ENCODE measurements at regions not wholly inside any gene's neighbourhood (a gene's known extent, or its start where the extent isn't known, plus 50 kb on each side); places are given as distances from the start of the nearest gene placed in this dataset.
"Not testable (repeated sequence)": the region's sequence is repeated elsewhere in the genome, so short reads cannot be mapped to it uniquely, and the experiment has no call there.

DNA sequence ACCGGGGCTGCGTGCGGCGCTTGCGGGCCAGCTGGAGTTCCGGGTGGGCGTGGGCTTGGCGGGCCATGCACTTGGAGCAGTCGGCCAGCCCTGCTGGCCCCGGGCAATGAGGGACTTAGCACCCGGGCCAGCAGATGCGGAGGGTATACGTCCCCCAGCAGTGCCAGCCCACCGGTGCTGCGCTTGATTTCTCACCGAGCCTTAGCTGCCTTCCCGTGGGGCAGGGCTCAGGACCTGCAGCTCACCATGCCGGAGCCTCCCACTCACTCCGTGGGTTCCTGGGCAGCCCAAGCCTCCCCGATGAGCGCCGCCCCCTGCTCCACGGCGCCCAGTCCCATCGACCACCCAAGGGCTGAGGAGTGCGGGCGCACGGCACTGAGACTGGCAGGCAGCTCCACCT, 51.4 kb upstream of the INPP4B start:
- DNase-seq (ENCODE audit: low spot score), result not testable (repeated sequence)

DNA sequence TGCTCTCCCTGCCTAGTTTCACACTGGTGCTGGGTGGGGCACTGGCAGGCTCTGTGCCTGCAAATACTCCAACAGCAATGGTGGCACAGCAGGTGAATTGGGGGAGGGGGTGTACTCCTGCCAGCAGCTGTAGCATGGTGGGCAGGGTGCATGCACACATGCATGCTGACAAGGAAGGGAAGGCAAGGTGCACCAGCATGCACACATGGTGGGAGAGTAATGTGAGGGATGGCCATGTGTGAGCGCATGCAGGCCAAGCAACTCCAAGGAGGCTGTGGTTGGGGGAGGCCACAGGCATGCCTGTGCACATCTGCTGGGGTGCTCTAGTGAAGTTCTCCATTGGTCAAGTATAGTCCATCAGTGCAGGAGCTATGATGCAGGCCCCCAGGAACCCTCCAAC, 54.5 kb upstream of the INPP4B start:
- DNase-seq (ENCODE audit: low spot score), result no peak

DNA sequence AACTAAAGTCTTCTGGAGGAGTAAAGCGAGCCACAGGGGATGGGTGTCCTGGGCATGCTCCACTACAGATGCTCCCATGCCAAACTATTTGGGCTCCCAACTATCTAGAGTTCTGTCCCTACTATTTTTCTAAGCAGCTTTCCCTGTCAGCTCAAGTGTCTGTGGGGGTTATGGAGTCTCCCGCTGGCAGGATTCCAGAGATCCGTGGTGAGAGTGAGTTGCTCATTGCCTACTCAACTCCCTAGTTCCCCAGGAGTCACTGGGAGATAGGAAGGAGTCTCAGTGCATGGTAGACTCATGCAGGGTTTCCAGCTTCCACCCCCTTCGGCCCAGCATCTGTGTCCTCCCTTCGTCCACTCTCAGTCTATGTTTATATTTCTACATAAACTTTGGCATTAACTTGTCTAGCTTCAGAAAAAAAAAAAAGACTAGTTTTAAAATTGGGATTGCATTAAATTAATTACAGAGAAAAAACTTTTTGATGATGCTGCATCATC, 55.1 kb upstream of the INPP4B start:
- no peak for DNase-seq (ENCODE audit: low spot score)

- DNase-seq (ENCODE audit: low spot score), result not testable (repeated sequence)
Measured at GRCh38 chr4:142903617-142904016, 57.5 kb upstream of the INPP4B start.

GRCh38 chr4:142909908-142910307, 63.8 kb upstream of the INPP4B start:
- DNase-seq (ENCODE audit: low spot score), result no peak

GRCh38 chr4:142913034-142913433, 66.9 kb upstream of the INPP4B start:
- no peak for DNase-seq (ENCODE audit: low spot score)

GRCh38 chr4:142913461-142914030, 67.4 kb upstream of the INPP4B start:
- no peak for DNase-seq (ENCODE audit: low spot score)

- no peak for DNase-seq (ENCODE audit: low spot score)
Measured at GRCh38 chr4:142917678-142918077, 71.6 kb upstream of the INPP4B start.

DNA sequence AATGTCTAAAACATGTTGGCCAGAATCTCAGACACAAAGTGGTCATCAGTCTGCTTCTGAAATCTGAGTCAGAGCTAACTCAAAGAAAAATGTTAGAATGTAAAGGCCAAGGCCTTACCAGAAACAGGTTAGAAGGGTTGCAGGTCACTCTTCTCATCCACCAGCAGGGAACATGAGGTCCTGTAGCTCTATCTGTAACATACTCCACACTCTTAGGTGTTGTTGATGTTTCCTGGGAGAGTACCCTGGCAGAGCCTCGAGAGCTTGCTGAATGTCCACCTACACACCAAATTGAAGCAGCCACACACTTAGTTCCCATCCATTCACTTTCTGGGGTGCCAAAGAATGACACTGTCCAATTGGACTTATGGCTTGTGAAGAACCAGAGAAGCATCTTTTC, 76.6 kb upstream of the INPP4B start:
- no peak for DNase-seq (ENCODE audit: low spot score)

DNA sequence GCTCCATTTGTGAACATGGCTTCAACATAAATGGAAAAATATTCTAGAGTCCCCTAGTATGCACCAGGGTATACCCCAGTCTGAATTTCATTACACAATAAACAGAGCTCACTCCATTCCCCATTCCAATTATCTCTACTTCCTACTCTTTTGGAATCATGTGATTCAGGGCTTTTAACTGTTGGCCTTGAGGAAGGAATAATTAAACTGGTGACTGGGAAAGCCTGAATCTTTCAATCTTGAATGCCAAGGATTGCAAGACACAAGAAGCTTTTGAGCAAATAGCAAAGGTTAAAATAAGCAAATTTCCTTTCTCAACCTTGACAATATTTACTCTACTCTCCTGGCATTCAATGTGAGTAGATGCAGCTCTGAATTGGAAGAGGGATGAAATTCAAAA, 77.5 kb upstream of the INPP4B start:
- no peak for DNase-seq (ENCODE audit: low spot score)

- DNase-seq (ENCODE audit: low spot score), result no peak
Measured at GRCh38 chr4:142925161-142925560, 79.1 kb upstream of the INPP4B start.

DNA sequence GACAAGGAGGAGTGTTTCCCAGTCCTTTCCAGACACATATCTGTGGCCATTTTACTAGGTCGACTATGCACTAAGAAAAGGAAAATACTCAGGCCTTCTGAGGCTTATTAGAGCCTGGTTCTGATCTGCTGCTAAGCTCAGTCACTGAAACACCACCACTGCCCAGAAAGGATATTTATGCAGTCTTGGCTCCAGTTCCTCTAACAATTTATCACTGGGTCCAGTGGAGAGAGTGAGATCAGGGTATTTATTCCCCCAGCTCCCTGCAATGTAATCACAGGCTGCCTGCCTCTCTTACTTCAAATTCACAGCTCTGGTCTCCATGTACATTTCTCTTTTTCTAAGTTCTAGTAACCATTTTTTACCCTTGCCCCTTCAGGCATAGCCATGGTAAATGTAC, 81.6 kb upstream of the INPP4B start:
- DNase-seq (ENCODE audit: low spot score), result no peak

- DNase-seq (ENCODE audit: low spot score), result no peak
Measured at GRCh38 chr4:142929526-142929925, 83.4 kb upstream of the INPP4B start.

DNA sequence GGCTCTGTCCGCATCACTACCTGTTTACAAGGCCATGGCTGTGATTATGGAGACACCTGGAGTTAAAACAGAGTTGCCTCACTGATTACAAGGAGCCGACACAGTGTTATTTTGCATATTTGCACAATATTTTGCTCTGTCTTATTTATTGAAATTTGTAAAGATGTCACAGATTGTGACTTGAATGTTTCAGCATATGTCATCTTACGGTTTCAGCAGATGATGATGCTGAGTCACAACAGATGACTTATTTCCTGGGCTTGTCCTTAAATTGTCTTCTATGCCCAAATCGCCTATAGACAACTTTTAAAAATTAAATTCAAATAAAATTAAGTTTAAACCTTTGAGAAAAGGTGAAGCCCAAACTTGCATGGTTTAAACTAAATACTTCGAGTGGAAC, 87.1 kb upstream of the INPP4B start:
- no peak for DNase-seq (ENCODE audit: low spot score)

GRCh38 chr4:142940425-142941330, 94.6 kb upstream of the INPP4B start:
- no peak for DNase-seq (ENCODE audit: low spot score)

DNA sequence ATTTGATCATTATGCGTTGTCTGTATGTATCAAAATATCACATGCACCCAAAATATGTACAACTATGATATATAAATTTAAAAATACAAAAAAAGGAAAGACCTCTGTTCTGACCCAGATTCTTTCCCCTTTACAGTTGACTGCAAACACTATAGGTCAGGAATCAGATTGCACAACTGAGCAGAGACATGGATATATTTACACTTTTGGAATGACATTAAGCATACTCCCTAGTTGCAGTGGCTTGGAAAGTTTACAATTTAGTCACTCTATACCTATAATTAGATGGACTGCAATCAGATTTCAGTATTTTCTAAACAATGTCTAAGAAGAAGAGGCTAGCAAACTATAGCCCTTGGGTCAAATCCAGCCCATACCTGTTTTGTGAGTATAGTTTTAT, 98.5 kb upstream of the INPP4B start:
- no peak for DNase-seq (ENCODE audit: low spot score)

GRCh38 chr4:142952821-142953580, 106.9 kb upstream of the INPP4B start:
- no peak for DNase-seq (ENCODE audit: low spot score)

GRCh38 chr4:142954415-142954814, 108.3 kb upstream of the INPP4B start:
- no peak for DNase-seq (ENCODE audit: low spot score)

GRCh38 chr4:142955501-142955900, 109.4 kb upstream of the INPP4B start:
- no peak for DNase-seq (ENCODE audit: low spot score)

- no peak for DNase-seq (ENCODE audit: low spot score)
Measured at GRCh38 chr4:142959173-142959572, 113.1 kb upstream of the INPP4B start.

- DNase-seq (ENCODE audit: low spot score), result peak; percentile 3
Measured at GRCh38 chr4:142960126-142960525, 114.0 kb upstream of the INPP4B start.

- DNase-seq (ENCODE audit: low spot score), result no peak
Measured at GRCh38 chr4:142960867-142961644, 115.0 kb upstream of the INPP4B start.

Measured in cerebellar cortex (tissue), 1 donor.